Panc1 (cell line): ENCODE measurements at regions not wholly inside any gene's neighbourhood (a gene's known extent, or its start where the extent isn't known, plus 50 kb on each side); places are given as distances from the start of the nearest gene placed in this dataset.

ENCODE experiments used
- ATAC-seq: fragments of 200-7000 bp; cut with Tn5 transposase; 2 replicates; pipeline ENCODE4 v1.9.1; 2020; ENCODE audit warnings: mild to moderate bottlenecking, moderate library complexity
- BruUV-seq: library from RNA; stranded (reverse); fragments of 400-500 nt; replicated peaks from 2 replicates; lab custom pipeline; 2021; lab: Mats Ljungman, UMichigan
- CTCF ChIA-PET: fragments of 300-600 bp; sonication (Branson Sonifier 250); formaldehyde crosslinking; loops from one replicate; lab custom pipeline; 2022; ENCODE audit warnings: antibody characterized with exemption; lab: Charles Lee
- POLR2A ChIA-PET: fragments of 300-600 bp; sonication (Branson Sonifier 250); formaldehyde crosslinking; loops from one replicate; lab custom pipeline; 2022; ENCODE audit warnings: antibody characterized with exemption; lab: Charles Lee
- DNase-seq: peaks from one replicate; pipeline ENCODE4 v3.0.0-alpha.2; 2010; ENCODE audit warnings: low read depth, low spot score
- H3K27ac ChIP-seq: 2 replicates; pipeline ENCODE4 v1.5.1; 2011; ENCODE audit warnings: mild to moderate bottlenecking, low read length, inconsistent platforms
- H3K27me3 ChIP-seq: fragments of 200-500 bp; sonication (Bioruptor generic); 2 replicates; pipeline ENCODE4 v1.6.0; 2014; ENCODE audit warnings: low read length, inconsistent platforms; ENCODE audit not compliant: control insufficient read depth, insufficient read depth
- H3K36me3 ChIP-seq: fragments of 200-500 bp; sonication (Bioruptor generic); 2 replicates; pipeline ENCODE4 v1.5.1; 2014; ENCODE audit warnings: inconsistent platforms, mild to moderate bottlenecking, low read length, moderate library complexity; ENCODE audit not compliant: control insufficient read depth, insufficient read depth
- H3K4me1 ChIP-seq: 2 replicates; pipeline ENCODE4 v1.5.1; 2011; ENCODE audit warnings: inconsistent platforms, mild to moderate bottlenecking, low read length, moderate library complexity; ENCODE audit not compliant: control insufficient read depth, insufficient read depth
- H3K4me3 ChIP-seq, 2 experiments: 2 replicates each; pipeline ENCODE4 v1.5.1; 2011 to 2012; ENCODE audit warnings: low read depth in 2 of 2, low read length in 2 of 2, mild to moderate bottlenecking in 2 of 2, inconsistent platforms in 1 of 2, moderate library complexity in 1 of 2
- H3K9me3 ChIP-seq: fragments of 200-500 bp; sonication (Bioruptor generic); 2 replicates; pipeline ENCODE4 v1.5.1; 2014; ENCODE audit warnings: low read depth, mild to moderate bottlenecking, inconsistent platforms, low read length, moderate library complexity; ENCODE audit not compliant: control insufficient read depth, insufficient read depth
- CTCF ChIP-seq: fragments of 450-650 bp; IDR thresholded peaks from 2 replicates; pipeline ENCODE4 v1.5.1; 2017; ENCODE audit warnings: mild to moderate bottlenecking
- POLR2AphosphoS5 ChIP-seq: IDR thresholded peaks from 2 replicates; pipeline ENCODE4 v1.6.1; 2012; ENCODE audit warnings: mild to moderate bottlenecking, low read depth, low read length, moderate library complexity
- SIN3A ChIP-seq: IDR thresholded peaks from 2 replicates; pipeline ENCODE4 v1.6.1; 2012; ENCODE audit warnings: low read depth, mild to moderate bottlenecking, low read length, moderate library complexity, borderline replicate concordance; ENCODE audit not compliant: insufficient read depth
- TCF7L2 ChIP-seq: IDR thresholded peaks from 2 replicates; pipeline ENCODE4 v1.6.1; 2011; ENCODE audit warnings: mild to moderate bottlenecking, low read depth, low read length, inconsistent platforms
- in situ Hi-C: cut with HindIII; loops from 2 replicates; pipeline ENCODE4 v1.10.0; 2016; ENCODE audit warnings: low sequenced_read_pairs, low pct_unique_long_range_greater_than_20kb
- intact Hi-C: fragments of 100-400 bp; cut with micrococcal nuclease; formaldehyde crosslinking; loops from one replicate; pipeline ENCODE4 v1.10.0; 2022; ENCODE audit not compliant: unreplicated experiment
- TF ChIP-seq, protein P1 (sequence below), 2 experiments: IDR thresholded peaks; 2 replicates each; pipeline ENCODE4 v1.6.1; 2011 to 2012; ENCODE audit warnings: low read depth in 2 of 2, control low read depth in 1 of 2, low read length in 1 of 2, mild to moderate bottlenecking in 1 of 2, moderate library complexity in 1 of 2; ENCODE audit not compliant: insufficient read depth in 1 of 2

- TF ChIP-seq, protein P1, sequence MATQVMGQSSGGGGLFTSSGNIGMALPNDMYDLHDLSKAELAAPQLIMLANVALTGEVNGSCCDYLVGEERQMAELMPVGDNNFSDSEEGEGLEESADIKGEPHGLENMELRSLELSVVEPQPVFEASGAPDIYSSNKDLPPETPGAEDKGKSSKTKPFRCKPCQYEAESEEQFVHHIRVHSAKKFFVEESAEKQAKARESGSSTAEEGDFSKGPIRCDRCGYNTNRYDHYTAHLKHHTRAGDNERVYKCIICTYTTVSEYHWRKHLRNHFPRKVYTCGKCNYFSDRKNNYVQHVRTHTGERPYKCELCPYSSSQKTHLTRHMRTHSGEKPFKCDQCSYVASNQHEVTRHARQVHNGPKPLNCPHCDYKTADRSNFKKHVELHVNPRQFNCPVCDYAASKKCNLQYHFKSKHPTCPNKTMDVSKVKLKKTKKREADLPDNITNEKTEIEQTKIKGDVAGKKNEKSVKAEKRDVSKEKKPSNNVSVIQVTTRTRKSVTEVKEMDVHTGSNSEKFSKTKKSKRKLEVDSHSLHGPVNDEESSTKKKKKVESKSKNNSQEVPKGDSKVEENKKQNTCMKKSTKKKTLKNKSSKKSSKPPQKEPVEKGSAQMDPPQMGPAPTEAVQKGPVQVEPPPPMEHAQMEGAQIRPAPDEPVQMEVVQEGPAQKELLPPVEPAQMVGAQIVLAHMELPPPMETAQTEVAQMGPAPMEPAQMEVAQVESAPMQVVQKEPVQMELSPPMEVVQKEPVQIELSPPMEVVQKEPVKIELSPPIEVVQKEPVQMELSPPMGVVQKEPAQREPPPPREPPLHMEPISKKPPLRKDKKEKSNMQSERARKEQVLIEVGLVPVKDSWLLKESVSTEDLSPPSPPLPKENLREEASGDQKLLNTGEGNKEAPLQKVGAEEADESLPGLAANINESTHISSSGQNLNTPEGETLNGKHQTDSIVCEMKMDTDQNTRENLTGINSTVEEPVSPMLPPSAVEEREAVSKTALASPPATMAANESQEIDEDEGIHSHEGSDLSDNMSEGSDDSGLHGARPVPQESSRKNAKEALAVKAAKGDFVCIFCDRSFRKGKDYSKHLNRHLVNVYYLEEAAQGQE (IDR thresholded peaks at IDR 0.05; ENCODE audit: insufficient read depth in 1 of 2, low read depth in 2 of 2, low read length in 1 of 2): no peak
- TF ChIP-seq TCF7L2 (no peak), SIN3A (no peak), POLR2AphosphoS5 (no peak), CTCF (no peak)
- Histone ChIP-seq H3K4me1 (no peaks in the 10 kb centered on the region), H3K27me3 (no peaks in the 10 kb centered on the region), H3K36me3 (no peaks in the 10 kb centered on the region), H3K4me3 (no peak overlapping the region), H3K27ac (no peak overlapping the region), H3K9me3 (no peaks in the 10 kb centered on the region)
- BruUV-seq: no TSS peak
- DNase-seq: no peak
- POLR2A ChIA-PET: no interaction called here
- in situ Hi-C loops: no loop called here
- CTCF ChIA-PET: no interaction called here
- no peak for ATAC-seq
- intact Hi-C loops: no loop called here
These were observed 1196.2 kb downstream of the PCDH9 start for GRCh38 chr13:66033924-66034323.

DNA sequence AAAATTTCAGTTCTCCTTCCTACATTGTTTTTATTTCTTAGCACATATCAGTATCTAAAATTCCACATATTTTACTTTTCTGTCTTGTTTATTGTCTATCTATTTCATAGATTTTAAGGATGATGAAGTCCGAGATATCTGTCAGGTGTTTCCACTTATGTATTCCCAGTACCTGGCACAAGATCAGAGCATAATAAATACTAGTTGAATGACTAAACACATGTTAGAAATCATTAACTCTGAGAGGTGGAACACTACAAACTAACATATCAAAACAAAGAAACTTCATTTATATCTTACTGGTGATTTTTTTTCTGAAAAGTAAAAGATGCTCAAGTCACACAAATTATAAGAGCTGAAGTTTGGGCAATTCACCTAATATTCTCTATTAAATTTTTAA, 1208.3 kb downstream of the PCDH9 start:
- in situ Hi-C loops (no loop called here), intact Hi-C loops (no loop called here)
- Histone ChIP-seq H3K27ac (no peak overlapping the region), H3K4me1 (no peaks in the 10 kb centered on the region), H3K9me3 (no peaks in the 10 kb centered on the region), H3K27me3 (no peaks in the 10 kb centered on the region), H3K4me3 (no peak overlapping the region), H3K36me3 (no peaks in the 10 kb centered on the region)
- BruUV-seq: no TSS peak
- no peak for DNase-seq
- ATAC-seq: no peak
- ChIA-PET POLR2A (no interaction called here), CTCF (no interaction called here)
- TF ChIP-seq SIN3A (no peak), CTCF (no peak), TCF7L2 (no peak), POLR2AphosphoS5 (no peak)
- TF ChIP-seq, protein P1 (IDR thresholded peaks at IDR 0.05; ENCODE audit: insufficient read depth in 1 of 2, low read depth in 2 of 2, low read length in 1 of 2): no peak
